ENCODE measurements at regions not wholly inside any gene's neighbourhood (a gene's known extent, or its start where the extent isn't known, plus 50 kb on each side); places are given as distances from the start of the nearest gene placed in this dataset.
"Not testable (repeated sequence)": the region's sequence is repeated elsewhere in the genome, so short reads cannot be mapped to it uniquely, and the experiment has no call there.

- not testable (repeated sequence) for TF ChIP-seq CTCF, POLR2A (IDR thresholded peaks at IDR 0.05)
Measured at GRCh38 chr4:131732034-131732630, 1417.0 kb upstream of the PCDH10 start.

All from testis (tissue), 2 donors.